GM12873 (cell line): ENCODE measurements at regions not wholly inside any gene's neighbourhood (a gene's known extent, or its start where the extent isn't known, plus 50 kb on each side); places are given as distances from the start of the nearest gene placed in this dataset.

Experiments
- TF ChIP-seq, protein P1 (sequence below): IDR thresholded peaks from 2 replicates; pipeline ENCODE4 v1.5.1; 2012; ENCODE audit warnings: low read depth, mild to moderate bottlenecking, moderate library complexity, low read length, control low read depth; ENCODE audit not compliant: insufficient read depth; ENCODE audit errors: missing control alignments

DNA sequence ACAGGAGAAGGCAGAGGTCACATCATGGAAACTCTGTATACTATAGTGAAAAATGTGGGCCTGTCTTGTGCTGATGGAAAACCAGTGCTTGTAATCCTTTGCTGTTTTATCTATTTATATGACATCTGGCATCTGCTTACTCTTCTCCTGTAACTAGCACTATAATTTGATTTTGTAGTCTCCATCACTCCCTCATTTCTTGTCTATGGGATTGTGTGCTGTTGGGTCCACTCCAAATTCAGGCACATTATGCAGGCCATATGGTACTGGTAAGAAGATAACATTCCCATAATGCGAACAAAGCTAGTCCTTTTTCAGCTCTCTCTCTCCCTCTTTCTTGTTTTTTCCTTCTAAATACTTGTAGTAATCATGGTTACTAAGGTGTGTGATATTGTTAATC, 581.2 kb upstream of the IGFBP7 start:
- TF ChIP-seq, protein P1, sequence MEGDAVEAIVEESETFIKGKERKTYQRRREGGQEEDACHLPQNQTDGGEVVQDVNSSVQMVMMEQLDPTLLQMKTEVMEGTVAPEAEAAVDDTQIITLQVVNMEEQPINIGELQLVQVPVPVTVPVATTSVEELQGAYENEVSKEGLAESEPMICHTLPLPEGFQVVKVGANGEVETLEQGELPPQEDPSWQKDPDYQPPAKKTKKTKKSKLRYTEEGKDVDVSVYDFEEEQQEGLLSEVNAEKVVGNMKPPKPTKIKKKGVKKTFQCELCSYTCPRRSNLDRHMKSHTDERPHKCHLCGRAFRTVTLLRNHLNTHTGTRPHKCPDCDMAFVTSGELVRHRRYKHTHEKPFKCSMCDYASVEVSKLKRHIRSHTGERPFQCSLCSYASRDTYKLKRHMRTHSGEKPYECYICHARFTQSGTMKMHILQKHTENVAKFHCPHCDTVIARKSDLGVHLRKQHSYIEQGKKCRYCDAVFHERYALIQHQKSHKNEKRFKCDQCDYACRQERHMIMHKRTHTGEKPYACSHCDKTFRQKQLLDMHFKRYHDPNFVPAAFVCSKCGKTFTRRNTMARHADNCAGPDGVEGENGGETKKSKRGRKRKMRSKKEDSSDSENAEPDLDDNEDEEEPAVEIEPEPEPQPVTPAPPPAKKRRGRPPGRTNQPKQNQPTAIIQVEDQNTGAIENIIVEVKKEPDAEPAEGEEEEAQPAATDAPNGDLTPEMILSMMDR, result no peak

DNA sequence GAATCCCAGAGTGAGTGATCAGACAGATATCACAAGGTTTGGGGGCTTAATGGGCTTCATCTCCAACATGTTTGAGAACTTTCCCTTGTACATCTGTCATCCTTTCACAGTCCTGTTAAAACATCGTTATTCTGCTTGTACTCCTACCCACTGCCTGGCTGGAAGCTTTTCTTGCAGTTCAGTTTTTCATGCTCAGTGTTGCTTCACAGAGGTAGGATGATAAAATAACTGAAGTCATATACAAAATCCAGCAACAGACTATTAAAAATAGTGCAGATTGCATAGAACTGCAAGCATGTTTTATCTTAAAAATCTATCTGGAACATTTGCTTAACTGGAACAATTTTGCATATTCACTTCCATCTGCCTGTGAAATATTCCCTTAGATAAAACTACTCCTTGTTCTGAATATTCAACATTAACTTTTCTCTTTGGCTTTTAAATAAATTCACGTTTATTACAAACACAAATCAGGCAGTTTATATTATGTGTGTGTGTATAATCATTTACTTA, 579.6 kb upstream of the IGFBP7 start:
- TF ChIP-seq, protein P1, result no peak

DNA sequence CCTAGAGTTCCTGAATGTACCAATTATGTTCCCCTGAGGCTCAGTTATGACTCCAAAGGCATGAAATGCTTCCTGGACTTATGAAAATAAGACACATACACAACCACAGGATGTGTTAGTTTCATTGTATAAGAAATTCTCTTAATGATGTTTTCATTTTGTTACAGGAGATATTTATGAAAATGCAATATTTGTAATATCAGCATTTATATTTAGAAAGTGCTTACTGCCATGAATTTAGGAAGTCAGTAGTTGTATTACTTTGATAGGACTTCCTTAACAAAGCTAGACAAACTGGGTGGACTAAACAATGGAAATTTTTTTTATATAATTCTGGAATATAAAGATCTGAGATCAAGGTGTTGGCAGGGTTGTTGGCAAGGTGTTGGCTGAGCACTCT, 572.1 kb upstream of the IGFBP7 start:
- TF ChIP-seq, protein P1, result no peak

DNA sequence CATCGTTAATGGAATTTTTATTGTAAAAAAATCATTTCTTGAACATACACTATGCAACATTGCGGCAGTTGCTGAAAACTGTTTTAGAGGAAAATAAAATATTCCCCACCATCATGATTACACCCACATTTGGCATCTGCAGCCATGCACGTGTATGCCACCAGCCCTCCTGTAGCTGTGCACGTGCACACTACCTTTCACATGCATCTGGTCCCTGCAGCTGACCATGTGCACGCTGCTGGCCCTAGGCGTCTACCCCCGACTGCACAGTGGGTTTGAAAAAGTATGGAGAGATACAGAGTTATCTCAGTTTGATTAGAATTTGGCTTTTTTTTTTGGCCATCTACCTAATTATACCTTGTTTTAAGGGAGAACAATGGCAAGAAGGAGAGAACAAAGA, 569.8 kb upstream of the IGFBP7 start:
- TF ChIP-seq, protein P1, result no peak

DNA sequence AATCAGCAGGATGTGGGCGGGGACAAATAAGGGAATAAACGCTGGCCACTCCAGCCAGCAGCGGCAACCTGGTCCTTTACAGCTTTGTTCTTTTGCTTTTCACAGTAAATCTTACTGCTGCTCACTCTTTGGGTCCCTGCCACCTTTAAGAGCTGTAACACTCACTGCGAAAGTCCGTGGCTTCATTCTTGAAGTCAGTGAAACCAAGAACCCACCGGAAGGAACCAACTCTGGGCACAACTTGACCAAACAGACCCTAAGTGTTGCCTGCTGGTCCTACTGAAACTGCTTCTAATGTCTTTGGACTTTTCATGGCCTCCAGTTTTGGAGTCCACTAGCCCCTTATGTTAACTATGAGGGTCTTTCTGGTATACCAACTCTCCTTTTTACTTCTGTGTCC, 566.2 kb upstream of the IGFBP7 start:
- TF ChIP-seq, protein P1, result no peak

DNA sequence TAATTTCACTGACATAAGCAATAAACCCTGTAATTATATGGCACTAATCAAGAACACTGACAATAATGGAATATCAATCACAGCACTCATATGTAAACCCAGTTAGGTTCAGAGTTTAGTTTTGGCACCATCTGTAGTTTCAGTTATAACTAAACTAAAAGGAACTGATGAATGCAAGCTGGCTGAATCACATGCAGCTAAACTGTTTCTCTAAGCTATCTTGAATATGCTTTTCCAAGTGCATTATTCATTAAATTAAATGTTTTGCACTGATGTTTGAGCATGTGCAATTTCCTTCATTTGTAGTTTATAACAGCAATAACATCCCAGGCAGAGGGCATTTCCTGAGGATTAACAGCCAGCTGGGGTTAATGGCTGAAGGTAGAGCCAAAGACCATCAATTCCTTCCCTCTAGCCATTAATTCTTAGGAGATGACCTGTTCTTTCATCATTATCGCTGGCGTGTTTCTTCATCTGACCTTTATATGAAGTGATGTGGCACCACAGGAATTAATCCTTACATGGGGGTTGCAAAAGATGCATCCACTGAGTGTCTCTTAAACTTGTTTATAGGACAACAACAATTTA, 562.8 kb upstream of the IGFBP7 start:
- TF ChIP-seq, protein P1, result no peak

DNA sequence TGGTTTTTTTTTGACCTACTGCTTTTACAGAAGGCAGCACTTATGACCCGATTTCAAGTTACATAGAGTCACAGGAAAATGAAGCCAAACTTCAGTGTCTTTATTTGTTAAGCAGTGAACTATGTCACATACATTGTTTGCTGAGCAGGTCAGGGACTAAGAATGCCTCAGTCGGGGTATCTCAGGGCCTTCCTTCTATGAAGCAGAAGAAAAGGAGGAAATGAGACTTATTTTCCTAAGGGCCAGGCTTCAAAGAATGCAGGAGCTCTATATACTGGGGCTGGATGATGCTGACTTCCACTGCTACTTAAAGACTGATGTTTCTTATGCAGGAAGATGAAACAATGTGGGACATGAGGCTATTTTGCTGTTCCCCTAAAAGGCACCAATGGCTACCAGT, 558.4 kb upstream of the IGFBP7 start:
- TF ChIP-seq, protein P1, result no peak
